Stimulated activated CD8-positive, alpha-beta memory T cell treated with anti-CD3 and anti-CD28 coated beads, Interleukin-4, amount 100 ng/mL, for 1 hour (primary cell): ENCODE measurements at regions not wholly inside any gene's neighbourhood (a gene's known extent, or its start where the extent isn't known, plus 50 kb on each side); places are given as distances from the start of the nearest gene placed in this dataset.
"Not testable (repeated sequence)": the region's sequence is repeated elsewhere in the genome, so short reads cannot be mapped to it uniquely, and the experiment has no call there.

ENCODE experiments used
- DNase-seq, 2 donors: peaks; one replicate each; pipeline ENCODE4 v3.0.0-alpha.2; 2020; ENCODE audit warnings: low read depth in 2 of 2, low spot score in 1 of 2

- no peak for DNase-seq
Observed at GRCh38 chr11:15300341-15300740, 185.6 kb downstream of the INSC start.

GRCh38 chr11:15307619-15308024 lies 192.9 kb downstream of the INSC start:
- DNase-seq: no peak

- no peak for DNase-seq
Observed at GRCh38 chr11:15308840-15309239, 194.1 kb downstream of the INSC start.

GRCh38 chr11:15309296-15309695 lies 194.6 kb downstream of the INSC start:
- no peak for DNase-seq

- no peak for DNase-seq
Observed at GRCh38 chr11:15313862-15314261, 199.1 kb downstream of the INSC start.

- no peak for DNase-seq
Observed at GRCh38 chr11:15318814-15319213, 204.1 kb downstream of the INSC start.

- no peak for DNase-seq
Observed at GRCh38 chr11:15326520-15326919, 211.8 kb downstream of the INSC start.

GRCh38 chr11:15327786-15328231 lies 213.1 kb downstream of the INSC start:
- no peak for DNase-seq

- no peak for DNase-seq
Observed at GRCh38 chr11:15333407-15333806, 218.7 kb downstream of the INSC start.

- no peak for DNase-seq
Observed at GRCh38 chr11:15334766-15335165, 220.0 kb downstream of the INSC start.

GRCh38 chr11:15336021-15336420 lies 221.3 kb downstream of the INSC start:
- DNase-seq: no peak

GRCh38 chr11:15339302-15339701 lies 224.6 kb downstream of the INSC start:
- DNase-seq: no peak

GRCh38 chr11:15341587-15341986 lies 226.9 kb downstream of the INSC start:
- no peak for DNase-seq

GRCh38 chr11:15342163-15342562 lies 227.4 kb downstream of the INSC start:
- no peak for DNase-seq

- DNase-seq: no peak
Observed at GRCh38 chr11:15346907-15347306, 232.2 kb downstream of the INSC start.

- DNase-seq: no peak
Observed at GRCh38 chr11:15347969-15348734, 233.4 kb downstream of the INSC start.

GRCh38 chr11:15349413-15349812 lies 234.7 kb downstream of the INSC start:
- no peak for DNase-seq

GRCh38 chr11:15361316-15361715 lies 246.6 kb downstream of the INSC start:
- DNase-seq: no peak

- DNase-seq: not testable (repeated sequence)
Observed at GRCh38 chr11:15365286-15365685, 250.6 kb downstream of the INSC start.

- DNase-seq: no peak
Observed at GRCh38 chr11:15367695-15368094, 253.0 kb downstream of the INSC start.

- no peak for DNase-seq
Observed at GRCh38 chr11:15370495-15371147, 255.9 kb downstream of the INSC start.

- DNase-seq: no peak
Observed at GRCh38 chr11:15371533-15371932, 256.8 kb downstream of the INSC start.

- no peak for DNase-seq
Observed at GRCh38 chr11:15374418-15374817, 259.7 kb downstream of the INSC start.
